Gastrocnemius medialis (tissue), 4 donors: ENCODE measurements at regions not wholly inside any gene's neighbourhood (a gene's known extent, or its start where the extent isn't known, plus 50 kb on each side); places are given as distances from the start of the nearest gene placed in this dataset.

Source experiments
- ATAC-seq, 2 donors: fragments of 150-250 bp; one replicate each; pipeline ENCODE4 v1.9.1; 2016
- DNase-seq, 2 donors: peaks; one replicate each; pipeline ENCODE4 v3.0.0-alpha.2; 2019
- H3K27ac ChIP-seq, 4 donors: fragments of 200-600 bp; sonication (generic); 1 replicate in 1 of 4; 2 replicates in 3 of 4; pipeline ENCODE4 v1.5.1; 2016 to 2018; ENCODE audit warnings: mild to moderate bottlenecking in 2 of 4, moderate library complexity in 1 of 4
- H3K27me3 ChIP-seq, 3 donors: fragments of 200-600 bp; sonication (generic) in 2 of 3; 1 replicate in 1 of 3; 2 replicates in 2 of 3; pipeline versions ENCODE4 v1.5.1 to v1.6.0; 2016 to 2019; ENCODE audit warnings: mild to moderate bottlenecking in 1 of 3, moderate library complexity in 1 of 3
- H3K36me3 ChIP-seq, 2 donors: fragments of 200-600 bp; sonication (generic) in 1 of 2; one replicate each; pipeline ENCODE4 v1.5.1; 2017 to 2018
- H3K4me1 ChIP-seq, 2 donors: fragments of 200-600 bp; sonication (generic) in 1 of 2; one replicate each; pipeline ENCODE4 v1.5.1; 2016 to 2017; ENCODE audit warnings: mild to moderate bottlenecking in 2 of 2
- H3K4me3 ChIP-seq, 4 donors: fragments of 200-600 bp; sonication (generic) in 3 of 4; 1 replicate in 1 of 4; 2 replicates in 3 of 4; pipeline ENCODE4 v1.5.1; 2016 to 2019; ENCODE audit warnings: mild to moderate bottlenecking in 2 of 4
- H3K9me3 ChIP-seq, 3 donors: fragments of 200-600 bp; sonication (generic) in 2 of 3; 1 replicate in 1 of 3; 2 replicates in 2 of 3; pipeline ENCODE4 v1.5.1; 2016 to 2019
- CTCF ChIP-seq, 5 experiments: fragments of 450-650 bp in 3 of 5; fragments of 200-600 bp in 2 of 5; sonication (generic) in 2 of 5; IDR thresholded peaks in 4 of 5; conservative IDR thresholded peaks in 1 of 5; 1 replicate in 4 of 5; 2 replicates in 1 of 5; pipeline ENCODE4 v1.5.1; 2016 to 2019; ENCODE audit warnings: antibody characterized with exemption in 5 of 5, mild to moderate bottlenecking in 3 of 5, moderate library complexity in 3 of 5
- POLR2A ChIP-seq, 2 donors: fragments of 450-650 bp; IDR thresholded peaks; one replicate each; pipeline ENCODE4 v1.6.1; 2017; ENCODE audit warnings: antibody characterized with exemption in 2 of 2, mild to moderate bottlenecking in 2 of 2, moderate library complexity in 2 of 2
- in situ Hi-C, 4 donors: fragments of 200-750 bp; cut with MboI; loops; one replicate each; pipeline versions ENCODE4 v1.15.0 to v1.8.0; 2017; ENCODE audit warnings: low sequenced_read_pairs in 4 of 4
- intact Hi-C: fragments of 100-400 bp; cut with DNase I; formaldehyde crosslinking; loops from one replicate; pipeline ENCODE4 v1.15.1; 2023; ENCODE audit warnings: low total_unique reads

GRCh38 chr16:73883841-73884240, 412.8 kb upstream of the PSMD7 start:
- no peak overlapping the region for H3K27ac ChIP-seq
- no peaks in the 10 kb centered on the region for H3K9me3 ChIP-seq
- DNase-seq (no peak), ATAC-seq (no peak)
- H3K36me3 ChIP-seq: no peaks in the 10 kb centered on the region
- H3K4me1 ChIP-seq: no peaks in the 10 kb centered on the region
- peaks cover 0 to 5% (median 0%) of the 10 kb centered on the region in 3 donors for H3K27me3 ChIP-seq
- intact Hi-C loops: no loop called here
- TF ChIP-seq CTCF (IDR thresholded peaks at IDR 0.05 in 4 of 5, conservative IDR thresholded peaks at IDR 0.05 in 1 of 5) (no peak), POLR2A (IDR thresholded peaks at IDR 0.05) (no peak)
- in situ Hi-C loops: loop anchor here in 1 of 4 donors (10.0 to 25.0 kb wide), 2 partner anchors 172 to 319 kb away; no protein-coding TSS in a partner anchor
- no peak overlapping the region for H3K4me3 ChIP-seq

- H3K36me3 ChIP-seq: no peaks in the 10 kb centered on the region
- intact Hi-C loops: no loop called here
- peaks cover 0 to 5% (median 0%) of the 10 kb centered on the region in 3 donors for H3K27me3 ChIP-seq
- DNase-seq: no peak
- no peak for ATAC-seq
- H3K27ac ChIP-seq: no peak overlapping the region
- no peaks in the 10 kb centered on the region for H3K4me1 ChIP-seq
- H3K9me3 ChIP-seq: no peaks in the 10 kb centered on the region
- no peak overlapping the region for H3K4me3 ChIP-seq
- in situ Hi-C loops: loop anchor here in 1 of 4 donors (10.0 to 25.0 kb wide), 2 partner anchors 171 to 318 kb away; no protein-coding TSS in a partner anchor
- no peak for TF ChIP-seq POLR2A (IDR thresholded peaks at IDR 0.05)
- no peak for TF ChIP-seq CTCF (IDR thresholded peaks at IDR 0.05 in 4 of 5, conservative IDR thresholded peaks at IDR 0.05 in 1 of 5)
Measured at GRCh38 chr16:73883126-73883525, 413.5 kb upstream of the PSMD7 start.

GRCh38 chr16:73882651-73883050, 414.0 kb upstream of the PSMD7 start:
- in situ Hi-C loops (loop anchor here in 1 of 4 donors (10.0 to 25.0 kb wide), 2 partner anchors 170 to 318 kb away; no protein-coding TSS in a partner anchor), intact Hi-C loops (no loop called here)

GRCh38 chr16:73882033-73882432, 414.6 kb upstream of the PSMD7 start:
- Histone ChIP-seq H3K4me1 (no peaks in the 10 kb centered on the region), H3K27ac (no peak overlapping the region), H3K36me3 (no peaks in the 10 kb centered on the region), H3K27me3 (peaks cover 0 to 3% (median 0%) of the 10 kb centered on the region in 3 donors), H3K9me3 (no peaks in the 10 kb centered on the region), H3K4me3 (no peak overlapping the region)
- DNase-seq (no peak), ATAC-seq (no peak)
- TF ChIP-seq POLR2A (IDR thresholded peaks at IDR 0.05) (no peak), CTCF (IDR thresholded peaks at IDR 0.05 in 4 of 5, conservative IDR thresholded peaks at IDR 0.05 in 1 of 5) (no peak)
- in situ Hi-C loops (loop anchor here in 1 of 4 donors (10.0 to 25.0 kb wide), 2 partner anchors 170 to 317 kb away; no protein-coding TSS in a partner anchor), intact Hi-C loops (no loop called here)

More at GRCh38 chr16:73882651-73883050, 414.0 kb upstream of the PSMD7 start:
- Histone ChIP-seq H3K4me1 (no peaks in the 10 kb centered on the region), H3K36me3 (no peaks in the 10 kb centered on the region), H3K27ac (no peak overlapping the region), H3K27me3 (peaks cover 0 to 3% (median 0%) of the 10 kb centered on the region in 3 donors), H3K4me3 (no peak overlapping the region), H3K9me3 (no peaks in the 10 kb centered on the region)
- TF ChIP-seq POLR2A (IDR thresholded peaks at IDR 0.05) (no peak), CTCF (IDR thresholded peaks at IDR 0.05 in 4 of 5, conservative IDR thresholded peaks at IDR 0.05 in 1 of 5) (no peak)
- ATAC-seq (no peak), DNase-seq (no peak)
